ENCODE measurements at regions not wholly inside any gene's neighbourhood (a gene's known extent, or its start where the extent isn't known, plus 50 kb on each side); places are given as distances from the start of the nearest gene placed in this dataset.

DNA sequence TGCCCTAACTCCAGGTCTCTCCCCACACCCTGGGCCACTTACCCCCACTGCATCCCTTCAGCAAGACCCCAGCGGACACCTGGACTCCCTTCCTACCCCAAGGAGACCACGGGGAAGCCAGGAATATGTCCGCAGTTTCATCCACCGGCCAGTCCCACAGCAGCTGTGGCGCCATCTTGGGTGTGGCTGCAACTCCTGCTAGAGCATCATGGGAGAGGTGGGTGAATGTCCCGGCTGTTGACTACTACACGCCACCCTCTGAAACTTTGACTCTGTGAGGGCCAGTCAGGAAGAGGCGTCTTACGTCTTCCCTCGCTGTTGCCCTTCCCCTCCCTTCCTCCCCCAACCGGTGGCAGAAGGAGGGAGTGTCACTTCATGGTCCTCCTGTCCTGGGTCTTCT, 238.3 kb upstream of the RNF32 start:
- TF ChIP-seq CTCF (IDR thresholded peaks at IDR 0.05; ENCODE audit: extremely low read depth, missing control alignments), result no peak

DNA sequence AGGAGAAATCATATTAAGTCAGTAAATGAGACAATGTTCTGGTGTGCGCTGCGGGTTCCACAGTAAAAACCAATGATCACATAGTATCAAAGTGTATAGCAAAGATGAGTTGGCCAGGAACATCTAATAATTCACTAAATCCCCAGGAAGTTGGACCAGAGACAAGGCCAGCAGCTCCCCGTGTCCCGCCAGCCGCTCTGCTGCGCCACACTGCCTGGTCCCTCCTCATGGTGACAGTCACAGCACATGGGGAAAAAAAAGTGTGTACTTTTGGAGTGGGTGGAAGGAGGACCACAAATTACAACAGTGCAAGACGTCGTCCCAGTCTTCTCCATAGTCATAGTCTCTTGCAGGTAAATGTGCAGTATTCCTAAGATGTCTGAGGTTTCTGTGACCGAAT, 239.0 kb upstream of the RNF32 start:
- no peak for DNase-seq (ENCODE audit: low spot score)
- TF ChIP-seq CTCF (IDR thresholded peaks at IDR 0.05; ENCODE audit: extremely low read depth, missing control alignments), result no peak

More for the DNA sequence above, 238.3 kb upstream of the RNF32 start:
- no peak for DNase-seq (ENCODE audit: low spot score)

DNA sequence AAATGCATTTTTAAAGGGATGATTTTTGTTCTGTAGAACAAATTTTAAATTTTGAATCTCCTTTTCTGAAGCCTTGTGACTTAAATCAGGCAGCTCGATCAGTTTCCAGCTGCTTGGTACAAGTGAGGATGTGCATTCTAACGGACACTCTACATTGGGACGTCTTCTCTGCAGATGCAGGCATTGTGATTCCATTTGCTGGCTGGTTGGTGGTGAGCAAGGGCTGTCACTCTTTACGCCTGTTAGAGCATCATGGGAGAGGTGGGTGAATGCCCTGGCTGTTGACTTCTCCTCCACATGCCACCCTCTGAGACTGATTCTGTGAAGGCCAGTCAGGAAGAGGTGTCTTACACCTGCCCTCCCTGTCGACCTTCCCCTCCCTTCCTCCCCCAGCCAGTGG, 240.5 kb upstream of the RNF32 start:
- DNase-seq (ENCODE audit: low spot score), result no peak
- no peak for TF ChIP-seq CTCF (IDR thresholded peaks at IDR 0.05; ENCODE audit: extremely low read depth, missing control alignments)

DNA sequence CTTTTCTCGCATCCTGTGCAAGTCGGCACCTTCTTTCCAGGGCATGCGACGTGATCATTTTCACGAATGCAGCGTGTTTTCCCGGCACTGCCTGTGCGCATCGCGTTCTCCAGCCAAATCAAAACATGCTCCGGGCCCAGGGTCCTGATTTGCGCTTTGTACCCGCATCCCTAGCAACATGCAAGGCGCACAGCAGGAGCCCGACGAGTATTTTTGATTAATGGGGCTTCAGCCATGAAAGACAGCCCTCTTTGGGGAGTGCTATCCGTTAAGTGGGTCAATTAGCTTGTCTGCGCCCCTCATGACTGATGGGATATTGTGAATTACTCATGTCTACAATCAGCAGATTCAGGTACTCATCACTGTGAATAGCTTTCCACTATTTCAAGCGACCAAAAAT, 243.3 kb upstream of the RNF32 start:
- no peak for DNase-seq (ENCODE audit: low spot score)
- TF ChIP-seq CTCF (IDR thresholded peaks at IDR 0.05; ENCODE audit: extremely low read depth, missing control alignments), result no peak

DNA sequence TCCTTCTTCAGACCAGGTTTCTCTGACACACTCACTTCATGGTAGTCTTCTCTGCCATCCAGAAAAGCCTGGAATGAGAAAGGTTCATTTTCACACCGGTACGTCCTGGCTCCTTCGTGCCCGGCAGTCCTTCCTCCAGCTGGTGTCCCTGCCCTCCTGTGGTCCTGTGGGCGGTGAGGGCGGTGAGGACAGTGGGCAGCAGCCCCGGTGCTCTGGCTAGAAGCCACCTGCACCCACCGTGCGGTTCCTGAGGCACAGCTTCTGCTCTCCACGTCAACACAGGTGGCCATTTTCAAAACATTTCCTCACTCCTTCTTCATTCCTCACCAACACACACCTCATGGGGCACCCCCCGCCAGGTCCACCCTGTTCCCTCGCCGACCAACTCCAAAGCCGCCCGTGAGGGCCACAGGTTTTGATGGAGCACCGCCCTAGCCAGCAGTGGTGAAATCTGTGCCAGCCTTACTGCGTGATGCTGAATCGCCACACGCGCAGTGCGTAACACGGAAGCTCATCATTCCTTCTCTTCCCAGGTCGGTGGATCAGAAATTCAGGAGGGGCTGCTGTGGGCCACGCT, 251.4 kb upstream of the RNF32 start:
- no peak for DNase-seq (ENCODE audit: low spot score)
- no peak for TF ChIP-seq CTCF (IDR thresholded peaks at IDR 0.05; ENCODE audit: extremely low read depth, missing control alignments)

- DNase-seq (ENCODE audit: low spot score), result no peak
These were observed 254.5 kb upstream of the RNF32 start for GRCh38 chr7:156386097-156386496.

DNA sequence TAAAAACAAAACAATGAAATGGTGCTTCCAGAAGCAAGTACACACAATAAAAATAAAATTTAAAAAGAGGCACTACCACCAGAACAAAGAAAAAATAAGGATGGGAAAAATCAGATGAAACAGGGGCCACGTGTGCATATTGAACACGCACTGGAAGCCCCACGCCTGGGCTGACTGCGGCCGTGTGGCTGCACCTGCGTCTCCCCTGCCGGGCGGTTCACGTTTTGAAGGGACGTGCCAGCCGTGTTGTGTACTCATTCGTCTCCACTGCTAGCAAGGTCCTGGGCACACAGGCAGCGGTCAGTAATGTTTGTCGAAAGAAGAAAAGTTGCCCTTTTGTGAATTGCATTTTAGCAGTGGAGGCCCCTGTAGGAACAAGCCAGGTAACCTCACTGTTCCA, 255.9 kb upstream of the RNF32 start:
- DNase-seq (ENCODE audit: low spot score), result no peak
- no peak for TF ChIP-seq CTCF (IDR thresholded peaks at IDR 0.05; ENCODE audit: extremely low read depth, missing control alignments)

More at GRCh38 chr7:156386097-156386496, 254.5 kb upstream of the RNF32 start:
- no peak for TF ChIP-seq CTCF (IDR thresholded peaks at IDR 0.05; ENCODE audit: extremely low read depth, missing control alignments)
